Esophagus (tissue), 2 donors: ENCODE measurements at regions not wholly inside any gene's neighbourhood (a gene's known extent, or its start where the extent isn't known, plus 50 kb on each side); places are given as distances from the start of the nearest gene placed in this dataset.

Experiments
- H3K27ac ChIP-seq, 2 donors: one replicate each; pipeline ENCODE4 v1.5.1; 2013; ENCODE audit warnings: low read depth in 2 of 2, mild to moderate bottlenecking in 2 of 2, inconsistent platforms in 1 of 2, low read length in 1 of 2, moderate library complexity in 1 of 2
- H3K27me3 ChIP-seq, 2 donors: one replicate each; pipeline ENCODE4 v1.6.1; 2013; ENCODE audit warnings: low read length in 2 of 2, control low read depth in 1 of 2, mild to moderate bottlenecking in 1 of 2; ENCODE audit not compliant: insufficient read depth in 2 of 2, control insufficient read depth in 1 of 2
- H3K36me3 ChIP-seq, 2 donors: one replicate each; pipeline ENCODE4 v1.6.1; 2013; ENCODE audit warnings: low read length in 1 of 2; ENCODE audit not compliant: control insufficient read depth in 2 of 2, insufficient read depth in 2 of 2
- H3K4me1 ChIP-seq, 2 donors: one replicate each; pipeline ENCODE4 v1.6.1; 2013; ENCODE audit warnings: low read length in 1 of 2; ENCODE audit not compliant: control insufficient read depth in 2 of 2, insufficient read depth in 2 of 2
- H3K4me3 ChIP-seq, 2 donors: one replicate each; pipeline ENCODE4 v1.5.1; 2013; ENCODE audit warnings: low read length in 2 of 2, mild to moderate bottlenecking in 2 of 2, low read depth in 1 of 2, moderate library complexity in 1 of 2
- H3K9me3 ChIP-seq, 2 donors: one replicate each; pipeline ENCODE4 v1.6.1; 2013; ENCODE audit warnings: mild to moderate bottlenecking in 2 of 2, low read depth in 1 of 2, low read length in 1 of 2, moderate library complexity in 1 of 2; ENCODE audit not compliant: control insufficient read depth in 2 of 2, insufficient read depth in 1 of 2
- WGBS, 2 donors: extraction: QIAGEN DNeasy Blood & Tissue Kit; methylation state at CpG; one replicate each; pipeline ENCODE4 v1.1.7; 2013; 5-methylcytosine and 5-hydroxymethylcytosine counted together
- donor health status: healthy with polysubstance abuse.
- donor health status: Bipolar disorder and iron deficiency.

DNA sequence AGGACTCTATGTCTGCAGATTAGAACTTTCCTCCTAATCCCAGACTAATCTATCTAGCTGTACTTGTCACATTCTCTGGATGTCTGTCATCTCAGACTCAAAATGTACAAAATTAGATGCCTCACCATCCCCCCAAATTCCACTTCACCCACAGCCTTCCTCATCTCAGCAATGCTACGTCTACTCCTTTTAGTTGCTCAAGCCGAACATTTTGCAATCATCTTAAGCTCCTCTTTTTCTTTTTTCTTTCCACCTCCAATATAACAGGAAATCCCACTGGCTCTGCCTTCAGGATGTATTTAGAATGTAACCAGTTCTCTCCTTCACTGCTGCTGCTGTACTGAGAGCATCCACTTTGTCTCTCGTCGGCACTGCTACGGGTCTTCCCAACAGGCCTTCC, 1091.8 kb downstream of the TBC1D22A start:
- Histone ChIP-seq H3K27ac (no peak overlapping the region), H3K9me3 (no peaks in the 10 kb centered on the region), H3K4me3 (no peak overlapping the region), H3K36me3 (no peaks in the 10 kb centered on the region), H3K27me3 (no peaks in the 10 kb centered on the region), H3K4me1 (no peaks in the 10 kb centered on the region)
- WGBS, 2 donors = 81% methylated on average over 5 of the region's 5 CpGs

DNA sequence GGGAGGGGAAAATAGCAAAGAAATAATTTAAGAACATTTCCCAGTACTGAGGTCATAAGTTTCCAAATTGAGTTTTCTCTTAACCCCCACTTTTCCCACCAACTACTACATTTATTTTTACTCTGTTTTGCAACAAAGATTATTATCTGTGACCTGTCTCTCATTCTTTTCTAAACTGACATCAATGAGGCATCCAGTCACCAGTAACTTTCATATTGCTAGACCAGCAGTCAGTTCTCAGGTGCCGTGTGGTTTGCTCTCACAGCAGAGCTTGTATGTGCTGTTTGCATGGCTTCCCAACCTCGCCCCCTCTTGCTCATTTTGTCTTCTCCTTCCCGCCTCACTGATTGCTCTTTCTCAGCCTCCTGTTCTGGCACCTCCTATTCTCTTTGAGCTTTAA, 1091.3 kb downstream of the TBC1D22A start:
- Histone ChIP-seq H3K9me3 (no peaks in the 10 kb centered on the region), H3K27ac (no peak overlapping the region), H3K27me3 (no peaks in the 10 kb centered on the region), H3K36me3 (no peaks in the 10 kb centered on the region), H3K4me3 (no peak overlapping the region), H3K4me1 (no peaks in the 10 kb centered on the region)
- 67 to 73% methylated on average over 3 of the region's 3 CpGs for WGBS, 2 donors

DNA sequence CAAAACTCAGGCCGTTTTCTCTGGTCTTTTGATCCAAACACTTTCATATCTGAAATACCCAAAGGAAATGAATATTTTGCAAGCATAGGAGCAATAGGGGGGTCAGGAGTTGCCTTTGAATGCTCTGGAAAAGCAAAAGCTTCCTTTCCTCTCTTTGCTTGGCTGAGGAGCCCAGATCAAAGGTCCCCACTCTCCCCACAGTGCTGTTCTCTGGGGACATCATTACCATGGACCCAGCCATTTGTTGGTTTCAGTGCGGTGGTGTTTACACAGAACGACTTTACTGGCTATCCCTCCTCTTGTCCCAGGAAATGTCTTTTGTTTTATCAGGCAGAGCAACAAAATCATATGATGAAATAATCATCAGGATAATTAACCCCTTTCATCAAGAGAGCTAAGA, 1089.1 kb downstream of the TBC1D22A start:
- Histone ChIP-seq H3K4me3 (no peak overlapping the region), H3K36me3 (no peaks in the 10 kb centered on the region), H3K9me3 (no peaks in the 10 kb centered on the region), H3K27me3 (no peaks in the 10 kb centered on the region), H3K27ac (no peak overlapping the region), H3K4me1 (no peaks in the 10 kb centered on the region)
- 32 to 33% methylated on average over 3 of the region's 3 CpGs for WGBS, 2 donors

DNA sequence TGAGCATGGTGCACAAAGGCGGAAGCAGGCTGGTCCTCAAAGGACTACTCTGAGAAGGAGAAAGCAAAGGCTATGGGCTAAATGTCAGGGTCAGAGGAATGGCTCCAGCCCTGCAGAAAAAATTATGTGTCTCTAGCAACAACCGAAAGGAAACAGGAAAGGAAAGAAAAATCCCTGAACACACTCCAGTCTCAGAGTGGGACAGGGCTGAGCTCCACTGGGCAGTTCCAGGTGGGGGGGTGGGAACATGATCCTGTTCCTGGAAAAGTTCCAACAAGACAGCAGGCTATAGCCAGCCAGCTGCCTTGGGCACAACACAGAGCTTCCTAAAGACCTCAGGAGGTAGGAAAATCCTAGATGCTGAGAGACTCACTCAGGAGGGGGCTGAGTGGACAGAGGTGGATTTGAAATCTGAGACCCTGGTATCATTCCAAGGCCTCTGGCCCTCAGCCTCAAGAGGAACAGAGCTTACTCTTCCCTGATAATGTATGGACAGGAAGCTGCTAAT, 1088.2 kb downstream of the TBC1D22A start:
- WGBS, 2 donors = 57 to 63% methylated on average over 2 of the region's 2 CpGs
- Histone ChIP-seq H3K4me3 (no peak overlapping the region), H3K27ac (no peak overlapping the region), H3K9me3 (no peaks in the 10 kb centered on the region), H3K36me3 (no peaks in the 10 kb centered on the region), H3K27me3 (no peaks in the 10 kb centered on the region), H3K4me1 (no peaks in the 10 kb centered on the region)

DNA sequence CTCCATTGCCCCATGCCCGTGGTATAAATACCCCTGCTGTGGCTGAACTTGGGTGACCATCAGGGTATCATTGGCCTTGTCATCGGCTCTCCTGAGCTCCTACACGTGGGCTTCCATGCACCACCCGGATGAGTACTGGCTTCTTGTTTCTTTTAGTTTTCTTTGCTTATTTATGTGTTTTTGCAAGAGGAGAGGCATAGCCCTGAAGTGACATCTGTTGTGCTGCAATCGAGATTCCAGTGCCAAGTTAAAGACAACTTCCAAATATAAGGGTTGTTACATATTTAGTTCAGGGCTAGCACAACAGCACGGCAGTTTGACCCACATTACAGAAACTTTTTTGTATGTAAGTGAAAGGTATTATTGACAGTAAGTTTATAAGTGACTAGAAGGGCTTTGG, 1087.1 kb downstream of the TBC1D22A start:
- no peak overlapping the region for H3K27ac ChIP-seq
- H3K27me3 ChIP-seq = no peaks in the 10 kb centered on the region
- WGBS, 2 donors = 70 to 73% methylated on average over 6 of the region's 6 CpGs
- H3K4me3 ChIP-seq = no peak overlapping the region
- H3K4me1 ChIP-seq = no peaks in the 10 kb centered on the region
- H3K36me3 ChIP-seq = no peaks in the 10 kb centered on the region
- no peaks in the 10 kb centered on the region for H3K9me3 ChIP-seq

DNA sequence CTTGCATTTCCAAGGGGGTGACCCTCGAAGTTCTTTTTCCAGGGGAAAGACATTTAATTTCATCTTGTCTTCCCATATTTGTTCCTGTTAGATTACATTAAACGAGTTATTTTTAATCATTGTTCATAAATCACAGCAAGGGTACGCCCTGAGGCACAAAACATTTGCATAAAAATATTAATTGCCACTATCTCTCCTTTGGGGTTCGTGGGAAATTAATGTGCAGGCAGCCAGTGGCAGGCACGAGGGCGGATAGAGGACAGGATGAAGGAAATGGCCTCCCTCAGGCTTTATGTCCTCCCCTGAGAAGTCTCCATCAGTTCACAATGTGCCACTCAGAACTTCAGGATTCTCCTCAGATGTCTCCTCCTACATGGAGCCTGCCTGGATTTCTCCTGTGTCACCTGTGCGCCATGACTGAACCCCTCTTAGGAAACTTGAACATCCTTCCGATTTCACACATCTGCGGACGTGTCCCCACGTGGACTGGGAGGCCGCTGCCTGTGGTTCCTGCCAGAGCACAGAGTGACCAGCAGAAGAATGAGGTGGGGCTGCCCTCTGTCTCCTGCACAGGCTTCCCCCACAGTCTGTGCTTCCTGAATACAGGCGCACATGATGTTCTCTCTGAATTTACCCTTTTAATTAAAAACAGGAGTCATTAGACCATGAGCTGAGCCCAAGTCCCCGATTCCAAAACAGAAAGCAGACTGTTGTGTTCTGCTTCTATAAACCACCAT, 1085.9 kb downstream of the TBC1D22A start:
- H3K9me3 ChIP-seq = no peaks in the 10 kb centered on the region
- H3K4me1 ChIP-seq = no peaks in the 10 kb centered on the region
- no peaks in the 10 kb centered on the region for H3K36me3 ChIP-seq
- H3K27me3 ChIP-seq = no peaks in the 10 kb centered on the region
- H3K4me3 ChIP-seq = no peak overlapping the region
- no peak overlapping the region for H3K27ac ChIP-seq
- WGBS, 2 donors = 78 to 83% methylated on average over 14 of the region's 14 CpGs

DNA sequence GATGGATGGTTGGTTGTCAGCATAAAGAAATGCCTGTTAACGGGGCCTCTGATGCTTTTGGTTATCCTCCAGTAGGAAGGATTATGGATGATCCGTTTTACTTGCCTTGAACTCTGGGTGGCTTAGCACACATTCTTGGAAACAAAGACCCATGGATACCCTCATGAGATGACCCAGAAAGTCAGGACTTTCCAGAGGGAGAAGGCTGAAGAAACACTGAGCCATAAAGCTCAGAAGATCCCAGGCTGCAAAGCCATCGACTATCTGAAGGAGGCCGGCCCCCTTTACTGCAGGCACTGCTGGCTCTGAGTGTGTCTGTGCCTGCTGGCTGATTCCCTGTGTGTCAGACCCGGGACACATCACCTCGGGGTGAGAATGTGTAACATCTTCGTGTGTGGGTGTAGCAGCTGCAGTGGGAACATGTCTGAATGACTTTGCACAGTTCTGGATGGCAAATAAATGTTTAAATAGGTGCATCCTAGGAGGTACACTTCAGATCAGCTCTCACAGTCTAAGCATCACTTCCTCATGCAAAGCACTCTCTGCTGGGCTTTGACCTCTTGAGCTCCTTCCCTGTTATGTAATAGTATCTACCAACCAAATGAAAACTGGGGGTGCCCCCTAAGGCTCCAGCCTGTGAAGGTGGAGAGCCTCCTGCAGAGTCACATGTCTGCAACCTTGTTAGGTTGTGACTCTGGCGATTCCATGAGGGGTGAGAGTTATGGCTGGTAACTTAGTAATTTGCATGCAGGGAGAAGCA, 1084.9 kb downstream of the TBC1D22A start:
- H3K27me3 ChIP-seq = no peaks in the 10 kb centered on the region
- no peaks in the 10 kb centered on the region for H3K9me3 ChIP-seq
- no peak overlapping the region for H3K4me3 ChIP-seq
- no peaks in the 10 kb centered on the region for H3K36me3 ChIP-seq
- no peaks in the 10 kb centered on the region for H3K4me1 ChIP-seq
- H3K27ac ChIP-seq = no peak overlapping the region
- 46 to 49% methylated on average over 8 of the region's 8 CpGs for WGBS, 2 donors

DNA sequence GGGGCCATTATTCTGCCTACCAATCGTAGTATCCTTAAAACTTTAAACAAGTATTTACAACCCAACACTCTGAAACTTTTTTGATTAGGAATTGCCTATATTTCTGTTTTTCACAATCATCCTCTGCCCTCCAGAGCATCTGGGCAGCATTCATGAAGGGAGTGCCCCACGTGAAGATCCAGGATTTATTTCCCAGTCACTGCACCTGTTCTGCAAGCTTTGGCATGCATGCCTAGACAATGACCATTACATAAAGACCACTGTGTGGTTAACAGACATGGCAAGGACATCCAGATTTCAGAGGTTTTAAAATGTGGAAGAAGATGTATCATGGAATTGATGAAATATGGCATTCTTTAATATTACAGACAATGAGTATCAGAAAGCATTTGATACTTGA, 1083.8 kb downstream of the TBC1D22A start:
- WGBS, 2 donors = 49 to 53% methylated on average over 2 of the region's 2 CpGs
- H3K4me1 ChIP-seq = no peaks in the 10 kb centered on the region
- no peaks in the 10 kb centered on the region for H3K27me3 ChIP-seq
- no peak overlapping the region for H3K27ac ChIP-seq
- H3K36me3 ChIP-seq = no peaks in the 10 kb centered on the region
- no peaks in the 10 kb centered on the region for H3K9me3 ChIP-seq
- no peak overlapping the region for H3K4me3 ChIP-seq

DNA sequence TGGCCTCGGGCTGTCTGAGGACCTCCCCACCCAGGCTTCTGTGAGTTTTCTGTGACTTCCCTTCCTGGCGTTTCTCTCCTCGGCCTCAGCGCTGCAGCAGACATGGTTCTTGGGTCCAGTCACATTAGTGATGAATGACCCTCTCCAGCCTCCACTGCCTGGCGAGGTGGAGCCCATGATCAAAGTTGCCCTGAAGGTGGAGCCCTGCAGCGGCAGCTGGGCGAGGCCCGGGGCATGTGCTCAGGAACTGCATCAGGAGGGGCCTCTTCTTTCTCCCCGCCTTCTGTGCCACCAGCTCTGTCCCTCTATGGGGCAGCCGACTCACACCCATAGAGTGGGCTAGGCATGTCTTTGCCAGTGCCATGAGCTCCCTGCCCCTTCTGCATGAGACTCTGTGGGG, 1079.7 kb downstream of the TBC1D22A start:
- Histone ChIP-seq H3K4me3 (no peak overlapping the region), H3K27me3 (no peaks in the 10 kb centered on the region), H3K27ac (no peak overlapping the region), H3K9me3 (peaks cover 0 to 4% of the 10 kb centered on the region in 2 donors), H3K4me1 (no peaks in the 10 kb centered on the region), H3K36me3 (no peaks in the 10 kb centered on the region)
- 52 to 67% methylated on average over 10 of the region's 10 CpGs for WGBS, 2 donors
